ENCODE measurements at regions not wholly inside any gene's neighbourhood (a gene's known extent, or its start where the extent isn't known, plus 50 kb on each side); places are given as distances from the start of the nearest gene placed in this dataset.

- no peak for DNase-seq (ENCODE audit: low spot score)
Observed at GRCh38 chr2:128777196-128778035, 458.7 kb upstream of the HS6ST1 start.

- no peak for DNase-seq (ENCODE audit: low spot score)
Observed at GRCh38 chr2:128778843-128779242, 460.2 kb upstream of the HS6ST1 start.

- no peak for DNase-seq (ENCODE audit: low spot score)
Observed at GRCh38 chr2:128779301-128780095, 460.8 kb upstream of the HS6ST1 start.

- DNase-seq (ENCODE audit: low spot score) = no peak
Observed at GRCh38 chr2:128780434-128781080, 461.9 kb upstream of the HS6ST1 start.

GRCh38 chr2:128781166-128781565 lies 462.5 kb upstream of the HS6ST1 start:
- DNase-seq (ENCODE audit: low spot score) = no peak

- DNase-seq (ENCODE audit: low spot score) = no peak
Observed at GRCh38 chr2:128781585-128782385, 463.1 kb upstream of the HS6ST1 start.

- DNase-seq (ENCODE audit: low spot score) = no peak
Observed at GRCh38 chr2:128782411-128783192, 463.9 kb upstream of the HS6ST1 start.

GRCh38 chr2:128783193-128783671 lies 464.6 kb upstream of the HS6ST1 start:
- DNase-seq (ENCODE audit: low spot score) = no peak

GRCh38 chr2:128783896-128784295 lies 465.2 kb upstream of the HS6ST1 start:
- no peak for DNase-seq (ENCODE audit: low spot score)

GRCh38 chr2:128784626-128785306 lies 466.1 kb upstream of the HS6ST1 start:
- no peak for DNase-seq (ENCODE audit: low spot score)

GRCh38 chr2:128786316-128786715 lies 467.6 kb upstream of the HS6ST1 start:
- no peak for DNase-seq (ENCODE audit: low spot score)

GRCh38 chr2:128786741-128787478 lies 468.2 kb upstream of the HS6ST1 start:
- DNase-seq (ENCODE audit: low spot score) = no peak

- DNase-seq (ENCODE audit: low spot score) = no peak
Observed at GRCh38 chr2:128787616-128788015, 468.9 kb upstream of the HS6ST1 start.

- no peak for DNase-seq (ENCODE audit: low spot score)
Observed at GRCh38 chr2:128788636-128789220, 470.1 kb upstream of the HS6ST1 start.

- DNase-seq (ENCODE audit: low spot score) = no peak
Observed at GRCh38 chr2:128789221-128789620, 470.6 kb upstream of the HS6ST1 start.

- no peak for DNase-seq (ENCODE audit: low spot score)
Observed at GRCh38 chr2:128789776-128790455, 471.2 kb upstream of the HS6ST1 start.

- DNase-seq (ENCODE audit: low spot score) = no peak
Observed at GRCh38 chr2:128790541-128791001, 471.9 kb upstream of the HS6ST1 start.
